Right lobe of liver (tissue), 4 donors: ENCODE measurements at regions not wholly inside any gene's neighbourhood (a gene's known extent, or its start where the extent isn't known, plus 50 kb on each side); places are given as distances from the start of the nearest gene placed in this dataset.

Experiments used
- POLR2A ChIP-seq: fragments of 450-650 bp; IDR thresholded peaks from one replicate; pipeline ENCODE4 v1.6.1; 2017; ENCODE audit warnings: antibody characterized with exemption, mild to moderate bottlenecking
- TF ChIP-seq, protein P1 (sequence below), 4 donors: fragments of 200-600 bp in 3 of 4; fragments of 450-650 bp in 1 of 4; IDR thresholded peaks; one replicate each; pipeline versions ENCODE4 v1.5.1 to v1.8.0; 2016 to 2022; ENCODE audit warnings: antibody characterized with exemption in 4 of 4, mild to moderate bottlenecking in 2 of 4
- donor health status: DM: no; HTN: no; CAD: no.
- donor health status: DM: no; HTN: no; CAD: no.
- donor health status: DM: no; HTN: yes; CAD: no.

DNA sequence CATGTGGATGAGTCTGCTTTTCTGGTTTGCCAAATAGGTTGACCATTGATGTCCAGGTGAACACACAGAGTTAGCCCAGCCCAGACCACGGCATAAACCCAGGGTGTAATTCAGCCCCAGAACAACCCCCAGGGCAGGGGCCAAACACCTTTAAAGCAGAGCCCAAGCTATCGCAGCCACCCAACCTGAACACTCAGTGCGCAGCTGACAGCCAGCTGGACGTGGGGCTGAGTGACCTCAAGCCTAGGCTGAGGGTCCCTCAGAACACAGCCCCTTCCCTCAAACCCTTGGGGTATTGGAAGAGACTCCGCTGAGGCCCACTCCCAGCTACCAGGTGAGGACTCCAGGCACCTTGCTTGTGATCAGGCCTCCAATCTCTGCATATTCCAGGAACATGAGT, 161.5 kb upstream of the NECTIN1 start:
- TF ChIP-seq, protein P1, sequence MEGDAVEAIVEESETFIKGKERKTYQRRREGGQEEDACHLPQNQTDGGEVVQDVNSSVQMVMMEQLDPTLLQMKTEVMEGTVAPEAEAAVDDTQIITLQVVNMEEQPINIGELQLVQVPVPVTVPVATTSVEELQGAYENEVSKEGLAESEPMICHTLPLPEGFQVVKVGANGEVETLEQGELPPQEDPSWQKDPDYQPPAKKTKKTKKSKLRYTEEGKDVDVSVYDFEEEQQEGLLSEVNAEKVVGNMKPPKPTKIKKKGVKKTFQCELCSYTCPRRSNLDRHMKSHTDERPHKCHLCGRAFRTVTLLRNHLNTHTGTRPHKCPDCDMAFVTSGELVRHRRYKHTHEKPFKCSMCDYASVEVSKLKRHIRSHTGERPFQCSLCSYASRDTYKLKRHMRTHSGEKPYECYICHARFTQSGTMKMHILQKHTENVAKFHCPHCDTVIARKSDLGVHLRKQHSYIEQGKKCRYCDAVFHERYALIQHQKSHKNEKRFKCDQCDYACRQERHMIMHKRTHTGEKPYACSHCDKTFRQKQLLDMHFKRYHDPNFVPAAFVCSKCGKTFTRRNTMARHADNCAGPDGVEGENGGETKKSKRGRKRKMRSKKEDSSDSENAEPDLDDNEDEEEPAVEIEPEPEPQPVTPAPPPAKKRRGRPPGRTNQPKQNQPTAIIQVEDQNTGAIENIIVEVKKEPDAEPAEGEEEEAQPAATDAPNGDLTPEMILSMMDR (IDR thresholded peaks at IDR 0.05) = no peak
- TF ChIP-seq POLR2A = no peak
